Upper lobe of left lung (tissue), 4 donors: ENCODE measurements at regions not wholly inside any gene's neighbourhood (a gene's known extent, or its start where the extent isn't known, plus 50 kb on each side); places are given as distances from the start of the nearest gene placed in this dataset.

ENCODE experiments used
- EP300 ChIP-seq, 4 donors: sonication (generic); formaldehyde crosslinking; IDR thresholded peaks; one replicate each; pipeline ENCODE4 v1.5.1; 2017; ENCODE audit warnings: antibody characterized with exemption in 4 of 4, control low read depth in 2 of 4
- POLR2A ChIP-seq, 4 donors: fragments of 450-650 bp; IDR thresholded peaks; one replicate each; pipeline ENCODE4 v1.5.1; 2016 to 2017; ENCODE audit warnings: antibody characterized with exemption in 4 of 4, mild to moderate bottlenecking in 2 of 4
- TF ChIP-seq, protein P1 (sequence below), 6 experiments: fragments of 450-650 bp in 4 of 6; fragments of 200-600 bp in 2 of 6; sonication (generic) in 2 of 6; IDR thresholded peaks; one replicate each; pipeline ENCODE4 v1.5.1; 2016 to 2019; ENCODE audit warnings: antibody characterized with exemption in 6 of 6

DNA sequence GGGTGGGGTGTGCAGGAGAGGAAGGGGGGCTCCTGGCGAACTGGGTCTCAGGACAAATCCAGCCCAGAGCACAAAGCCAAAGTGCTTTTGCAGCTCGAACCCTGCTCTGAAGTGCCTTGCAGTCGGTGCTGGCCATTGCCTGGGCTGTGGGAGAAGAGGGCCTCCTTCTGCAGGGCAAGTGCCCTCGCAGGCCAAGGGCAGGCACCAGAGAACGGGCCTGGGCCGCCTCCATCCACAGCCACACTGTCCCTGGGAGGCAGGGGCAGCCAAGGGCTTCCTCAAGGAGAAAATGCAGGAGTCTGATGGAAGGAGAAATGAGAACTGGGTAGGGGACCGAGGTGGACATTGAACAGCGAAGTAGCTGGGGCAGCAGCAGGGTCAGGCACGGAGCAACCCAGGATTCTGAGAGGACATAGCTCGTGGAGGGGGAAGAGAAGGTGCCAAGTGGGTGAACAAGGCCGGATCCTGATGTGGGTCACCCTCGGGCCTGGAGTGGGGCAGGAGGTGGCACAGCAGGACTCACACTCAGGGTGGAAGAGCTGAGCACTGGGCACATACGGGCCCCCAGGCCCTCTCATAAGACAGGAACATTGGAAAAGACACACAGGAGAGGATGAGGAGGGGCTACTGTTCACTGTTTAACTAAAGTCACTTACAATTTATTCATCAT lies 312.8 kb upstream of the SALL3 start:
- TF ChIP-seq, protein P1, sequence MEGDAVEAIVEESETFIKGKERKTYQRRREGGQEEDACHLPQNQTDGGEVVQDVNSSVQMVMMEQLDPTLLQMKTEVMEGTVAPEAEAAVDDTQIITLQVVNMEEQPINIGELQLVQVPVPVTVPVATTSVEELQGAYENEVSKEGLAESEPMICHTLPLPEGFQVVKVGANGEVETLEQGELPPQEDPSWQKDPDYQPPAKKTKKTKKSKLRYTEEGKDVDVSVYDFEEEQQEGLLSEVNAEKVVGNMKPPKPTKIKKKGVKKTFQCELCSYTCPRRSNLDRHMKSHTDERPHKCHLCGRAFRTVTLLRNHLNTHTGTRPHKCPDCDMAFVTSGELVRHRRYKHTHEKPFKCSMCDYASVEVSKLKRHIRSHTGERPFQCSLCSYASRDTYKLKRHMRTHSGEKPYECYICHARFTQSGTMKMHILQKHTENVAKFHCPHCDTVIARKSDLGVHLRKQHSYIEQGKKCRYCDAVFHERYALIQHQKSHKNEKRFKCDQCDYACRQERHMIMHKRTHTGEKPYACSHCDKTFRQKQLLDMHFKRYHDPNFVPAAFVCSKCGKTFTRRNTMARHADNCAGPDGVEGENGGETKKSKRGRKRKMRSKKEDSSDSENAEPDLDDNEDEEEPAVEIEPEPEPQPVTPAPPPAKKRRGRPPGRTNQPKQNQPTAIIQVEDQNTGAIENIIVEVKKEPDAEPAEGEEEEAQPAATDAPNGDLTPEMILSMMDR (IDR thresholded peaks at IDR 0.05): no peak
- TF ChIP-seq EP300 (IDR thresholded peaks at IDR 0.05) (no peak), POLR2A (IDR thresholded peaks at IDR 0.05) (no peak)
